Heart right ventricle (tissue), 16 donors: ENCODE measurements at regions not wholly inside any gene's neighbourhood (a gene's known extent, or its start where the extent isn't known, plus 50 kb on each side); places are given as distances from the start of the nearest gene placed in this dataset.

Source experiments
- ATAC-seq, 8 donors: fragments of 200-7000 bp; cut with Tn5 transposase; one replicate each; pipeline ENCODE4 v1.9.1; 2020; ENCODE audit warnings: mild to moderate bottlenecking in 8 of 8, moderate library complexity in 8 of 8, moderate number of reproducible peaks in 1 of 8
- DNase-seq, 2 donors: peaks; one replicate each; pipeline ENCODE4 v3.0.0-alpha.2; 2020
- H3K27ac ChIP-seq, 10 donors: fragments of 200-600 bp; sonication (generic) in 2 of 10; one replicate each; pipeline versions ENCODE4 v1.5.0 to v1.8.0; 2020 to 2022; ENCODE audit warnings: mild to moderate bottlenecking in 3 of 10
- H3K27me3 ChIP-seq, 7 donors: fragments of 200-600 bp; one replicate each; pipeline ENCODE4 v1.8.0; 2021 to 2022; ENCODE audit warnings: mild to moderate bottlenecking in 2 of 7
- H3K36me3 ChIP-seq, 9 donors: fragments of 200-600 bp; sonication (generic) in 1 of 9; one replicate each; pipeline versions ENCODE4 v1.5.0 to v1.8.0; 2020 to 2022; ENCODE audit warnings: mild to moderate bottlenecking in 2 of 9
- H3K4me1 ChIP-seq, 9 donors: fragments of 200-600 bp; sonication (generic) in 1 of 9; one replicate each; pipeline versions ENCODE4 v1.5.0 to v1.8.0; 2020 to 2022; ENCODE audit warnings: mild to moderate bottlenecking in 4 of 9
- H3K4me3 ChIP-seq, 10 donors: fragments of 200-600 bp; sonication (generic) in 2 of 10; one replicate each; pipeline versions ENCODE4 v1.5.0 to v1.8.0; 2020 to 2022; ENCODE audit warnings: mild to moderate bottlenecking in 7 of 10, moderate library complexity in 2 of 10
- H3K9me3 ChIP-seq, 11 donors: fragments of 200-600 bp in 10 of 11; sonication (generic) in 2 of 11; one replicate each; pipeline versions ENCODE4 v1.5.0 to v1.8.0; 2013 to 2022; ENCODE audit warnings: mild to moderate bottlenecking in 2 of 11, control low read depth in 1 of 11, moderate library complexity in 1 of 11
- CTCF ChIP-seq, 9 donors: fragments of 200-600 bp; sonication (generic) in 2 of 9; IDR thresholded peaks; one replicate each; pipeline versions ENCODE4 v1.5.0 to v1.8.0; 2021 to 2022; ENCODE audit warnings: antibody characterized with exemption in 9 of 9, mild to moderate bottlenecking in 5 of 9, moderate library complexity in 1 of 9
- WGBS, 2 donors: extraction: QIAGEN DNeasy Blood & Tissue Kit; methylation state at CpG; one replicate each; pipeline ENCODE4 v1.1.7; 2013; ENCODE audit warnings: inconsistent platforms in 1 of 2; 5-methylcytosine and 5-hydroxymethylcytosine counted together
- intact Hi-C, 10 donors: fragments of 100-400 bp; cut with DNase I; formaldehyde crosslinking; loops; one replicate each; pipeline versions ENCODE4 v1.11.1 to v1.14.2; 2022
- donor health status: Arrhythmogenic right ventricular cardiomyopathy.
- donor health status: ischemic (EF 13 %, LVEDD 7.1; RV severe dilation, severe dysfunction).
- donor health status: healthy with polysubstance abuse.
- donor health status: DM: no; HTN: yes; CAD: no.
- donor health status: DM: no; HTN: no; CAD: no.
- donor health status: ischemic (EF 25% LVEDD 6.9; RV normal size, moderate dysfunction).
- donor health status: ischemic (EF 25% LVEDD 5.7; RV mildly dilated, moderate dysfunction).
- donor health status: healthy.
- donor health status: DM: yes; HTN: yes; CAD: no.
- donor health status: Ischemic cardiomyopathy.
- donor health status: ischemic (EF 35%, LVEDD 5.7; RV mildly dilated, moderate dysfunction).
- donor health status: nonischemic (EF 11% LVEDD 7.7; RV severe dilation, severe dysfunction).
- donor health status: DM: yes; HTN: yes; CAD: no.
- donor health status: PGD.
- donor health status: ischemic (EF 29% LVEDD 5.4; RV normal size, mild dysfunction).
- donor health status: nonischemic (EF 23%, LVEDD 6.1; RV moderate dilation, normal function).

GRCh38 chr11:127632976-127633680, 632.6 kb upstream of the KIRREL3 start:
- intact Hi-C loops, result no loop called here
- no peak for TF ChIP-seq CTCF (IDR thresholded peaks at IDR 0.05)
- Histone ChIP-seq H3K27ac (no peak overlapping the region), H3K4me3 (no peak overlapping the region), H3K36me3 (no peaks in the 10 kb centered on the region), H3K9me3 (no peaks in the 10 kb centered on the region), H3K4me1 (no peaks in the 10 kb centered on the region), H3K27me3 (no peaks in the 10 kb centered on the region)
- WGBS, 2 donors, result 74 to 77% methylated on average over 2 of the region's 2 CpGs
- DNase-seq, result no peak
- ATAC-seq, result no peak

GRCh38 chr11:127632546-127632945, 632.0 kb upstream of the KIRREL3 start:
- H3K4me3 ChIP-seq, result no peak overlapping the region
- intact Hi-C loops, result no loop called here
- H3K27ac ChIP-seq, result no peak overlapping the region
- no peaks in the 10 kb centered on the region for H3K27me3 ChIP-seq
- H3K4me1 ChIP-seq, result no peaks in the 10 kb centered on the region
- WGBS, 2 donors, result 88 to 92% methylated on average over 4 of the region's 4 CpGs
- no peak for TF ChIP-seq CTCF (IDR thresholded peaks at IDR 0.05)
- no peak for ATAC-seq
- DNase-seq, result no peak
- no peaks in the 10 kb centered on the region for H3K9me3 ChIP-seq
- H3K36me3 ChIP-seq, result no peaks in the 10 kb centered on the region

GRCh38 chr11:127631974-127632373, 631.4 kb upstream of the KIRREL3 start:
- no peaks in the 10 kb centered on the region for H3K36me3 ChIP-seq
- intact Hi-C loops, result no loop called here
- no peak for TF ChIP-seq CTCF (IDR thresholded peaks at IDR 0.05)
- no peak overlapping the region for H3K4me3 ChIP-seq
- no peaks in the 10 kb centered on the region for H3K9me3 ChIP-seq
- WGBS, 2 donors, result 53 to 55% methylated on average over 5 of the region's 5 CpGs
- ATAC-seq (peak in 1 of 8 donors; percentile 14), DNase-seq (no peak)
- H3K27ac ChIP-seq, result no peak overlapping the region
- H3K4me1 ChIP-seq, result no peaks in the 10 kb centered on the region
- no peaks in the 10 kb centered on the region for H3K27me3 ChIP-seq

- Histone ChIP-seq H3K4me1 (no peaks in the 10 kb centered on the region), H3K4me3 (no peak overlapping the region), H3K9me3 (no peaks in the 10 kb centered on the region), H3K27ac (no peak overlapping the region), H3K36me3 (no peaks in the 10 kb centered on the region), H3K27me3 (peaks cover 0 to 4% (median 0%) of the 10 kb centered on the region in 7 donors)
- no peak for ATAC-seq
- 93 to 95% methylated on average over 3 of the region's 3 CpGs for WGBS, 2 donors
- no peak for TF ChIP-seq CTCF (IDR thresholded peaks at IDR 0.05)
- intact Hi-C loops, result no loop called here
- DNase-seq, result no peak
These were observed 628.6 kb upstream of the KIRREL3 start for GRCh38 chr11:127629200-127629599.
